ENCODE measurements at regions not wholly inside any gene's neighbourhood (a gene's known extent, or its start where the extent isn't known, plus 50 kb on each side); places are given as distances from the start of the nearest gene placed in this dataset.

GRCh38 chr2:139007130-139007529 lies 226.9 kb upstream of the NXPH2 start:
- TF ChIP-seq CTCF (IDR thresholded peaks at IDR 0.05), result no peak
- TF ChIP-seq POLR2A (IDR thresholded peaks at IDR 0.05), result no peak

Measured in testis (tissue), 2 donors.